Ovary (tissue), 7 donors: ENCODE measurements at regions not wholly inside any gene's neighbourhood (a gene's known extent, or its start where the extent isn't known, plus 50 kb on each side); places are given as distances from the start of the nearest gene placed in this dataset.
A peak's percentile ranks its signal among the peaks of the same experiment; 100 is the strongest.
"Not testable (repeated sequence)": the region's sequence is repeated elsewhere in the genome, so short reads cannot be mapped to it uniquely, and the experiment has no call there.

ENCODE experiments used
- DNase-seq, 5 donors: peaks; one replicate each; pipeline ENCODE4 v3.0.0-alpha.2; 2019 to 2020
- H3K27ac ChIP-seq, 2 donors: fragments of 200-600 bp; one replicate each; pipeline versions ENCODE4 v1.5.1 to v1.8.0; 2019 to 2022
- H3K27me3 ChIP-seq: fragments of 200-600 bp; one replicate; pipeline ENCODE4 v1.8.0; 2022
- H3K36me3 ChIP-seq: fragments of 200-600 bp; sonication (generic); one replicate; pipeline ENCODE4 v1.5.1; 2019
- H3K4me1 ChIP-seq: one replicate; pipeline ENCODE4 v1.8.1; 2013; ENCODE audit warnings: mild to moderate bottlenecking, moderate library complexity; ENCODE audit not compliant: insufficient read depth
- H3K4me3 ChIP-seq: fragments of 200-600 bp; sonication (generic); one replicate; pipeline ENCODE4 v1.5.1; 2017
- H3K9me3 ChIP-seq, 2 donors: fragments of 200-600 bp in 1 of 2; sonication (generic) in 1 of 2; one replicate each; pipeline versions ENCODE4 v1.5.1 to v1.8.1; 2013 to 2019; ENCODE audit warnings: mild to moderate bottlenecking in 1 of 2, moderate library complexity in 1 of 2
- WGBS, 3 donors: extraction: QIAGEN DNeasy Blood & Tissue Kit in 1 of 3; methylation state at CpG; one replicate each; pipeline versions ENCODE4 v1.1.5 to v1.1.7; 2013 to 2017; 5-methylcytosine and 5-hydroxymethylcytosine counted together
- intact Hi-C, 4 donors: fragments of 100-400 bp; cut with DNase I; formaldehyde crosslinking; loops; one replicate each; pipeline versions ENCODE4 v1.11.0 to v1.15.1; 2022 to 2023
- donor health status: DM: no; HTN: no; CAD: no; lungs with moderate emphysema.
- donor health status: DM: no; HTN: no; CAD: no.
- donor health status: Bipolar disorder and iron deficiency.
- donor health status: DM: no; HTN: no; CAD: no.
- donor health status: DM: yes; HTN: yes; CAD: no.

- H3K36me3 ChIP-seq, H3K4me3 ChIP-seq, DNase-seq, intact Hi-C loops, H3K9me3 ChIP-seq, H3K27me3 ChIP-seq, H3K27ac ChIP-seq, H3K4me1 ChIP-seq: not testable (repeated sequence)
- WGBS, 3 donors = 75% methylated on average over 1 of the region's 4 CpGs; no CpG with 5 or more reads in 2 of the 3 donors
These were observed 627.4 kb downstream of the SPATA31A7 start for GRCh38 chr9:61817127-61817705.

GRCh38 chr9:61853624-61854259 lies 663.9 kb downstream of the SPATA31A7 start:
- intact Hi-C loops, H3K27me3 ChIP-seq, H3K9me3 ChIP-seq, H3K36me3 ChIP-seq, H3K4me1 ChIP-seq: not testable (repeated sequence)
- Histone ChIP-seq H3K4me3 (peak overlapping the region; percentile 37), H3K27ac (peak overlapping the region in 1 of 2 donors; percentile 49)
- peak; percentile 84 to 91 (median 90) for DNase-seq
- 0 to 1% (median 0%) methylated on average over 14 to 21 of the region's 40 CpGs for WGBS, 3 donors

- H3K4me3 ChIP-seq = peak overlapping the region; percentile 37
- DNase-seq = peak in 4 of 5 donors; percentile 10 to 48 (median 33)
- peak overlapping the region in 1 of 2 donors; percentile 49 for H3K27ac ChIP-seq
These were observed 664.4 kb downstream of the SPATA31A7 start for GRCh38 chr9:61854260-61854640.

GRCh38 chr9:61856283-61856682 lies 666.4 kb downstream of the SPATA31A7 start:
- intact Hi-C loops, DNase-seq, H3K27me3 ChIP-seq, H3K4me3 ChIP-seq, H3K36me3 ChIP-seq, H3K27ac ChIP-seq, H3K4me1 ChIP-seq, H3K9me3 ChIP-seq: not testable (repeated sequence)
- no CpG with 5 or more reads among the region's 33 CpGs for WGBS, 3 donors

More at GRCh38 chr9:61854260-61854640, 664.4 kb downstream of the SPATA31A7 start:
- H3K9me3 ChIP-seq, H3K4me1 ChIP-seq, H3K36me3 ChIP-seq, intact Hi-C loops, H3K27me3 ChIP-seq: not testable (repeated sequence)
- WGBS, 3 donors = 11% methylated on average over 5 of the region's 21 CpGs; no CpG with 5 or more reads in 2 of the 3 donors

GRCh38 chr9:61856858-61857453 lies 667.1 kb downstream of the SPATA31A7 start:
- H3K9me3 ChIP-seq, H3K4me3 ChIP-seq, H3K27ac ChIP-seq, H3K27me3 ChIP-seq, H3K4me1 ChIP-seq, H3K36me3 ChIP-seq, intact Hi-C loops: not testable (repeated sequence)
- WGBS, 3 donors = 20 to 47% methylated on average over 5 to 8 of the region's 28 CpGs; no CpG with 5 or more reads in 1 of the 3 donors
- DNase-seq = peak; percentile 6 to 34 (median 15)

- H3K9me3 ChIP-seq, DNase-seq, H3K27me3 ChIP-seq, intact Hi-C loops, H3K36me3 ChIP-seq, H3K4me1 ChIP-seq, H3K4me3 ChIP-seq, H3K27ac ChIP-seq: not testable (repeated sequence)
- WGBS, 3 donors = no CpG with 5 or more reads among the region's 42 CpGs
These were observed 668.0 kb downstream of the SPATA31A7 start for GRCh38 chr9:61857709-61858351.

- H3K27me3 ChIP-seq, intact Hi-C loops, H3K9me3 ChIP-seq, H3K4me1 ChIP-seq, H3K4me3 ChIP-seq, H3K36me3 ChIP-seq, H3K27ac ChIP-seq: not testable (repeated sequence)
- peak; percentile 42 to 83 (median 67) for DNase-seq
- whole genome bisulfite sequencing, 3 donors = 13 to 80% (median 54%) methylated on average over 11 to 12 of the region's 29 CpGs
These were observed 672.7 kb downstream of the SPATA31A7 start for GRCh38 chr9:61862431-61862971.

- intact Hi-C loops, H3K27ac ChIP-seq, H3K4me3 ChIP-seq, H3K36me3 ChIP-seq, H3K9me3 ChIP-seq, H3K27me3 ChIP-seq, H3K4me1 ChIP-seq: not testable (repeated sequence)
- peak in 4 of 5 donors; percentile 3 to 19 (median 5) for DNase-seq
- WGBS, 3 donors = 76 to 86% (median 78%) methylated on average over 4 to 5 of the region's 7 CpGs
These were observed 674.6 kb downstream of the SPATA31A7 start for GRCh38 chr9:61864463-61864862.

GRCh38 chr9:61868965-61869364 lies 679.1 kb downstream of the SPATA31A7 start:
- no CpG with 5 or more reads among the region's 32 CpGs for WGBS, 3 donors
- DNase-seq, H3K4me1 ChIP-seq, H3K4me3 ChIP-seq, intact Hi-C loops, H3K36me3 ChIP-seq, H3K9me3 ChIP-seq, H3K27me3 ChIP-seq, H3K27ac ChIP-seq: not testable (repeated sequence)

- H3K4me1 ChIP-seq, intact Hi-C loops, H3K4me3 ChIP-seq, H3K27me3 ChIP-seq, H3K27ac ChIP-seq, H3K9me3 ChIP-seq, H3K36me3 ChIP-seq: not testable (repeated sequence)
- WGBS, 3 donors = 85 to 100% (median 97%) methylated on average over 1 of the region's 2 CpGs
- peak in 2 of 5 donors; percentile 2 to 4 for DNase-seq
These were observed 682.5 kb downstream of the SPATA31A7 start for GRCh38 chr9:61872329-61872728.
